Gastrocnemius medialis (tissue), 4 donors: ENCODE measurements at regions not wholly inside any gene's neighbourhood (a gene's known extent, or its start where the extent isn't known, plus 50 kb on each side); places are given as distances from the start of the nearest gene placed in this dataset.

Experiments
- POLR2A ChIP-seq, 2 donors: fragments of 450-650 bp; IDR thresholded peaks; one replicate each; pipeline ENCODE4 v1.6.1; 2017; ENCODE audit warnings: antibody characterized with exemption in 2 of 2, mild to moderate bottlenecking in 2 of 2, moderate library complexity in 2 of 2
- TF ChIP-seq, protein P1 (sequence below), 5 experiments: fragments of 450-650 bp in 3 of 5; fragments of 200-600 bp in 2 of 5; sonication (generic) in 2 of 5; IDR thresholded peaks in 4 of 5; conservative IDR thresholded peaks in 1 of 5; 1 replicate in 4 of 5; 2 replicates in 1 of 5; pipeline ENCODE4 v1.5.1; 2016 to 2019; ENCODE audit warnings: antibody characterized with exemption in 5 of 5, mild to moderate bottlenecking in 3 of 5, moderate library complexity in 3 of 5

DNA sequence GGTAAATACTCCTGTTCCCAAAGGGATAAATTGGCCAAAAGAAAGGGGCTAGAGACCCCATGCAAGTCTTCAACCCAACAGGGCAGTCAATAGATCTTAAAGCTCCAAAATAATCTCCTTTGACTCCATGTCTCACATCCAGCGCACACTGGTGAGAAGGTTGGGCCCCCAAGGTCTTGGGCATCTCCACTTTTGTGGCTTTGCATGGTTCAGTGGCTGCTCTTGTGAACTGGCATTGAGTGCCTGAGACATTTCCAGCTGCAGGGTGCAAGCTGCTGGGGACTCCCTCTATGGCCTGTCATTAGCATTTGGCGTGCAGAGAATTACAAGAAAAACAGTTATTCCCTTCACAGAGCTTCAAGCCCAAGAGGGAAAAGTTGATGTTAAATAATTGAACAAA lies 224.7 kb downstream of the MTRR start:
- TF ChIP-seq, protein P1, sequence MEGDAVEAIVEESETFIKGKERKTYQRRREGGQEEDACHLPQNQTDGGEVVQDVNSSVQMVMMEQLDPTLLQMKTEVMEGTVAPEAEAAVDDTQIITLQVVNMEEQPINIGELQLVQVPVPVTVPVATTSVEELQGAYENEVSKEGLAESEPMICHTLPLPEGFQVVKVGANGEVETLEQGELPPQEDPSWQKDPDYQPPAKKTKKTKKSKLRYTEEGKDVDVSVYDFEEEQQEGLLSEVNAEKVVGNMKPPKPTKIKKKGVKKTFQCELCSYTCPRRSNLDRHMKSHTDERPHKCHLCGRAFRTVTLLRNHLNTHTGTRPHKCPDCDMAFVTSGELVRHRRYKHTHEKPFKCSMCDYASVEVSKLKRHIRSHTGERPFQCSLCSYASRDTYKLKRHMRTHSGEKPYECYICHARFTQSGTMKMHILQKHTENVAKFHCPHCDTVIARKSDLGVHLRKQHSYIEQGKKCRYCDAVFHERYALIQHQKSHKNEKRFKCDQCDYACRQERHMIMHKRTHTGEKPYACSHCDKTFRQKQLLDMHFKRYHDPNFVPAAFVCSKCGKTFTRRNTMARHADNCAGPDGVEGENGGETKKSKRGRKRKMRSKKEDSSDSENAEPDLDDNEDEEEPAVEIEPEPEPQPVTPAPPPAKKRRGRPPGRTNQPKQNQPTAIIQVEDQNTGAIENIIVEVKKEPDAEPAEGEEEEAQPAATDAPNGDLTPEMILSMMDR (IDR thresholded peaks at IDR 0.05 in 4 of 5, conservative IDR thresholded peaks at IDR 0.05 in 1 of 5) = no peak
- no peak for TF ChIP-seq POLR2A (IDR thresholded peaks at IDR 0.05)
